HG03354 (cell line): ENCODE measurements at regions not wholly inside any gene's neighbourhood (a gene's known extent, or its start where the extent isn't known, plus 50 kb on each side); places are given as distances from the start of the nearest gene placed in this dataset.
"Not testable (repeated sequence)": the region's sequence is repeated elsewhere in the genome, so short reads cannot be mapped to it uniquely, and the experiment has no call there.

Experiments
- ATAC-seq: cut with Tn5 transposase; IDR thresholded peaks from one replicate; pipeline ENCODE4 v1.9.1; 2021; ENCODE audit warnings: mild to moderate bottlenecking; ENCODE audit not compliant: unreplicated experiment, poor library complexity, severe bottlenecking

DNA sequence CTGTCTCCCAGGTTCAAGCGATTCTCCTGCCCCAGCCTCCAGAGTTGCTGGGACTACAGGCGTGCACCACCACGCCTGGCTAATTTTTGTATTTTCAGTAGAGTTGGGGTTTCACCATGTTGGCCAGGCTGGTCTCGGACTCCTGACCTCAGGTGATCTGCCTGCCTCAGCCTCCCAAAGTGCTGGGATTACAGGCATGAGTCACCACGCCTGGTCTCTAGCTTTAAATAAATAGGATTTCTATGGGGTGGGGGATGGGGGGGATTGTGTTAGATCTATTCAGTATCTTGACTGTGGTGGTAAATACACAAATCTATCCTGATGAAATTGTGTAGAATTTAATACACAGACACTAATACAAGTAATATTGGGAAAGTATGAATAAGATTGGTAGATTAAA is 102.4 kb upstream of the STX18 start:
- ATAC-seq = not testable (repeated sequence)

GRCh38 chr4:4643743-4644142 is 101.9 kb upstream of the STX18 start:
- ATAC-seq = not testable (repeated sequence)

GRCh38 chr4:4643306-4643705 is 101.5 kb upstream of the STX18 start:
- ATAC-seq = no peak

DNA sequence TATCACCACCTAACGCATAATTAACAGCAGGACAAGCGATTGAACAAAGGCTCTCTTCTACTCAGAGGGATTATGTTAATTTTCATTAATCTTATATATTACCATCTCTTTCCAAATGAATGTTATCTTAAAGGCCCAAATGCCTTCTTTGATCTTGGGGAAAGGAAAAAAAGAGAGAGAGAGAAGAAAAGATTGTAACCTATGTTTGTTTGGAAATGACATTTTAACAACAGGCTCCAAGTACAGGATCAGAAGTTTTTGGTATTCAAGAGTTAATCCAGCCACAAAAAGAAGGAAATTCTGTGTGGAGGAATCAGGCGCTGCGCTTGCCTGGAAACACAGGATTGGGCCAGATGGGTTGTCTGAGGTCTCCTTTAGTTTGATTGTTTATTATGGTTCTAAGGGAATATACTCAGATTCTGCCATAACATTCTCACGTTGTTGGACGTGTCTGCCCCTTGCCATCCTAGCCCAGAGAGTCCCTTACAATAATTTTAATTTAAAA is 100.7 kb upstream of the STX18 start:
- ATAC-seq = no peak

- ATAC-seq = no peak
These were observed 100.0 kb upstream of the STX18 start for GRCh38 chr4:4641661-4642495.

GRCh38 chr4:4641254-4641653 is 99.4 kb upstream of the STX18 start:
- ATAC-seq = no peak

GRCh38 chr4:4640692-4641091 is 98.8 kb upstream of the STX18 start:
- ATAC-seq = no peak

DNA sequence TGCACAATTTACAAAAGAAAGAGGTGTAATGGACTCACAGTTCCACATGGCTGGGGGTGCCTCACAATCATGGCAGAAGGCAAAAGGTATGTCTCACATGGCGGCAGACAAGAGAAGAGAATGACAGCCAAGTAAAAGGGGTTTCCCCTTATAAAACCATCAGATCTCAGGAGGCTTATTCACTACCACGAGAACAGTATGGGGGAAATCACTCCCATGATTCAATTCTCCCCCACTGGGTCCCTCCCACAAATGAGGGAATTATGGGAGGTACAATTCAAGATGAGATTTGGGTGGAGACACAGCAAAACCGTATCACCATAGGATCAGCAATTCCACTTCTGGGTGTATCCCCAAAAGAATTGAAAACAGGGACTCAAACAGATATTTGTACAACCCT is 97.5 kb upstream of the STX18 start:
- no peak for ATAC-seq

DNA sequence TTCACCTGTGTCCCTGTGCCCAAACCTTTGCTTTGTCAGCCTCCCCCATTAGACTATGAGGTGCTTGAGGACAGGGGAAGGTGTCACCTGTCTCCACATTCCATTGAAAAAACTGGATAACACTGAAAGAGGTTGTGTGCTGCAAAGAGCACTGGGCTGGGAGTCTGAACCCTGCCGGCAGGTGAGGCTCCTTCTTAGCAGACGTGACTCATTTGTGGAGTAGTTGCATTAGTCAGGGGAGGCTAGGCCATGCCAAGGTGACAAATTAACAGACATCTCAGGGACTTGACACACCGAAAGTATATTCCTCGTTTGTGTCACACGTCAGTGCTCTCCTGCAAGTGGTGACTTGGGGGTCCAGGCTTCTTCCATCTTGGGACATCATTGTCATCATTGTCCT is 95.9 kb upstream of the STX18 start:
- peak; percentile 66 for ATAC-seq

DNA sequence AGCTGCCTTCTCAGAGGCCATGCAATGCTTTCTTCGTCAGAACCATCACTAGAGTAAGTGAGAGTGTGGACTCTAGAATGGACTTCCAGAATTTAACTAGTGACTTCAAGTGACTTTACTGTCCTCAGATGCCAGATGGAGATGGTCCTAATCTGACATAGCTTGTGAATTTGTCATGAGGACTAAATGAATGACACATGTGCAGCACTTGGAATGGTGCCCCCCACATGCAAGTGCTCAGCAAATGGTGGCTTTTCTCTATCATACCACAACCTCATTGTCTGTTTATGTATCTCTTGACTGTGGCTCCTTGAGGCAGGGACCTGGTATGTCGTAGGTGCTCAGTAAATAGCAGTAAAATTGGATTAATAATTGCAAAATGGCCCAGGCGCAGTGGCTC is 91.6 kb upstream of the STX18 start:
- ATAC-seq = no peak

GRCh38 chr4:4631150-4631549 is 89.3 kb upstream of the STX18 start:
- peak; percentile 97 for ATAC-seq

DNA sequence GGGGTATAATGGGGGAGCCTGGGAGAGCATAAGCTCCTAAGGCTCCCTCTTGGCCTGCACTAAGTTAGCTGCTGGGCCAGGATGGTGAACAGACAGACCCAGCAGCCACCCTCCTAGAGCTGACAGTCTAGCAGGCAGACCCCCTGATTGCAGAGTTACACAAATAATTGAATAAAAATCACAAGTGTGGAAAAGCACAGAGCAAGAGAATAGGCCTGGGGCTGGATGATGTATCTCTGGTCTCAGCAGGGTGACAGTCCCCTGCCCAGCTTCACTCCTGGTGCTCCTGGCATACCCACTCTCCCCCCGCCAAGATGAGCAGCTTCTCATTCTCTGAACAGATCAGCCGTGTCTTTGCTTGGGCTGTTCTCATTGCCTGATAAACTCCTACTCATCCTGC is 86.1 kb upstream of the STX18 start:
- no peak for ATAC-seq

- no peak for ATAC-seq
These were observed 85.3 kb upstream of the STX18 start for GRCh38 chr4:4627111-4627510.

DNA sequence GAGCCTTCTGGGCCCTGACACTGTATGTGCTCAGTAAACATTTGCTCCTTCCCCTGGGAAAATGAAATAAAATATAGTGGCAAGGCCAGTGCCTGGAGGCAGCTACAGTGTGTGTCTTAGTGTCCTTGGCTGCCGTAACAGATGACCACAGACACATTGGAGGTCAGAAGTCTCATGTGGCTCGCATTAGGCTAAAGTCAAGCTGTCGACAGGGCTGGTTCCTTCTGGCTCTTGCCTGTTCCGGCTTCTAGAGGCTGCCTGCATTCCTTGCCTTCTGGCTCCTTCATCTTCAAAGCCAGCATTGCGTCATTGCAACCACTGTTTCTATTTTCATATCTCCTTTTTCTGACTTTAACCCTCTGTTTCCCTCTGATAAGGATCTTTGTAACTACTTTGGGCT is 83.6 kb upstream of the STX18 start:
- no peak for ATAC-seq

- ATAC-seq = no peak
These were observed 82.5 kb upstream of the STX18 start for GRCh38 chr4:4624276-4624897.

GRCh38 chr4:4619821-4620220 is 78.0 kb upstream of the STX18 start:
- no peak for ATAC-seq

- ATAC-seq = no peak
These were observed 77.0 kb upstream of the STX18 start for GRCh38 chr4:4618847-4619246.

DNA sequence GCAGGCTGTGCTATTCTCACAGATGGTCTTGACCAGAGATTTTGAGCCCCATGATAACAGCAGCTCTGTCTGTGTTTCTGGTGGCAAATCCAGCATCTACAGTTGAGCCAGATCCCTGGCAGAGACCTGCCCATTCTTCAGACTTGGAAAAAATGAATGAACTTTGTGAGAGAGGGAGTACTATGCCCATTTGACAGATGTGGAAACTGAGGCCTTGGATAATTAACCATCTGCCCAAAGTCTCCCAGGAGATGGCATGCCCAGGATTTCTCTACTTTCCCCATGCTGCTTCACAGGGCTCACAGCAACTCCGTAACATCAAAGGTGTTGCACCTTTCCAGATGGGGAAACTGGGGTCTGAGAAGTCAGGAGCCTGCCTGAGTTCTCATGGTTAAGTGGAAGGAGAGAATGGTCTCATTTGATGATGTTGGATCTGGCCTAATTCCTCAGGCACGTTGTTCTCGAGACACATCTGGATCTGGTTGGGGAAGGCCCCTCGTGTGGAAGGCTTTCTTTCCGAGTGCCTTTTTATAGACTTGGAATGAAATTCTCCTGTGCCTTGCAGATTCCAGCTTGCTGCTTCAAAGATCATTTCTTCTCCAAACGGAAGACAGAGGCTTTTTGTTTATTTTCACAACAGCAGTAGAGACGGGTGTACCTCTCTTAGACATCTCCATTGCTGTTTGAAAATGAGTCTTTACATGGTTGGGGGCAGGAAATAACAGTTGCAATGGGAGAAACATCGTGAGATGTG is 73.3 kb upstream of the STX18 start:
- no peak for ATAC-seq

DNA sequence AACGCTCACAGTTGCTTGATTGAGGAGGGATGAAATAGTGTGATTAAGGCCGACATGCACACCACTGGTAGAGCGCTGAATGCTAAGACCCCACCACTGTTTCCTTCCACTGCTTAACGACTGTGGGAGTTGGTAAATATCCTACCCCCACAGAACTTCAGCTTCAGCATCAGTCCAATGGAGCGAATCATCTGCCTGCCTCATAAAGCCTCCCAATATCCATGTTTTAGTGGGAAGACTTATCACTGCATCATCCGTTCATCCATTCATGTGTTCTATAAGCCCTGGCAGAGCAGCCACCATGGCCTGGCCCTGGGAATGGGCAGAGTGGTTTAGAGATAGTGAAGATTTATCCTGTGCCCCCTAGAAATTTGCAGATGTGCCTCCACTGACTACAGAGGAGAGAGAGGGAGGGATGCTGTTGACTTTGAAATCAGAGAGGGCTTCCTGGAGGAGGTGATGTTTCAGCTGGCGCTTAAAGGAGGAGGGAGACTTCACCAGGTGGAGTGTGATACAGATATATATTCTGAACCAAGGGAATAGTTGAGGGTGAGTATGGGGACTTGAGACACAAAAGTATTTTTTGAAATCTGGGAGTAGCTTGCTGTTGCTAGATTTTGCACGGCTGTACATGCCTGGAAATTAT is 71.9 kb upstream of the STX18 start:
- ATAC-seq = no peak

- ATAC-seq = no peak
These were observed 71.2 kb upstream of the STX18 start for GRCh38 chr4:4613126-4613465.
